Thyroid gland (tissue), 4 donors: ENCODE measurements at regions not wholly inside any gene's neighbourhood (a gene's known extent, or its start where the extent isn't known, plus 50 kb on each side); places are given as distances from the start of the nearest gene placed in this dataset.

Source experiments
- CTCF ChIP-seq, 6 experiments: fragments of 200-600 bp in 3 of 6; fragments of 450-650 bp in 3 of 6; sonication (generic) in 3 of 6; IDR thresholded peaks; one replicate each; pipeline ENCODE4 v1.5.1; 2016 to 2019; ENCODE audit warnings: antibody characterized with exemption in 6 of 6, mild to moderate bottlenecking in 2 of 6, inconsistent platforms in 1 of 6, moderate library complexity in 1 of 6
- POLR2A ChIP-seq, 2 donors: fragments of 450-650 bp; IDR thresholded peaks; one replicate each; pipeline ENCODE4 v1.6.1; 2017; ENCODE audit warnings: antibody characterized with exemption in 2 of 2, mild to moderate bottlenecking in 2 of 2, moderate library complexity in 1 of 2

- TF ChIP-seq CTCF (IDR thresholded peaks at IDR 0.05) (no peak), POLR2A (IDR thresholded peaks at IDR 0.05) (no peak)
Observed at GRCh38 chr18:77487951-77488740, 238.5 kb downstream of the GALR1 start.
